ENCODE measurements at regions not wholly inside any gene's neighbourhood (a gene's known extent, or its start where the extent isn't known, plus 50 kb on each side); places are given as distances from the start of the nearest gene placed in this dataset.

DNA sequence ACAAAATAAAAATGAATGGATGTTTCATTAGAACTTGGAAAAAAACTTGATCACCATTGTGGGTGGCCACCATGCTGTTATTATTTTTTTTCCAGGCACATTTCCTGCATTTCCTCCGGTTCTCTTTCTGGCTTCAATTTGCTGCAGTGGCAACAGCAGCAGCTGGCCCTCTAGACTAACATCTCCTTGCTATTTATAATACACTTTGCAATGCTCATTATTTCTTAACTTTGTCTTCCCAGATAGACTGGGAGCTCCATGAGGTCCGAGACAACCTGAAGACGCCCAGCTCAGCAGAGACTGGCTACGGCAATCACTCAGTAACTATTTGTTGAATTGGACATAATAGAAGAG is 53.4 kb upstream of the ATP5PO start:
- TF ChIP-seq CTCF (conservative IDR thresholded peaks at IDR 0.05; ENCODE audit: low read depth in 2 of 2) = no peak
- TF ChIP-seq POLR2AphosphoS5 (IDR thresholded peaks at IDR 0.05; ENCODE audit: low read depth) = no peak

Measured in GM23338 (cell line).